ENCODE measurements at regions not wholly inside any gene's neighbourhood (a gene's known extent, or its start where the extent isn't known, plus 50 kb on each side); places are given as distances from the start of the nearest gene placed in this dataset.

DNA sequence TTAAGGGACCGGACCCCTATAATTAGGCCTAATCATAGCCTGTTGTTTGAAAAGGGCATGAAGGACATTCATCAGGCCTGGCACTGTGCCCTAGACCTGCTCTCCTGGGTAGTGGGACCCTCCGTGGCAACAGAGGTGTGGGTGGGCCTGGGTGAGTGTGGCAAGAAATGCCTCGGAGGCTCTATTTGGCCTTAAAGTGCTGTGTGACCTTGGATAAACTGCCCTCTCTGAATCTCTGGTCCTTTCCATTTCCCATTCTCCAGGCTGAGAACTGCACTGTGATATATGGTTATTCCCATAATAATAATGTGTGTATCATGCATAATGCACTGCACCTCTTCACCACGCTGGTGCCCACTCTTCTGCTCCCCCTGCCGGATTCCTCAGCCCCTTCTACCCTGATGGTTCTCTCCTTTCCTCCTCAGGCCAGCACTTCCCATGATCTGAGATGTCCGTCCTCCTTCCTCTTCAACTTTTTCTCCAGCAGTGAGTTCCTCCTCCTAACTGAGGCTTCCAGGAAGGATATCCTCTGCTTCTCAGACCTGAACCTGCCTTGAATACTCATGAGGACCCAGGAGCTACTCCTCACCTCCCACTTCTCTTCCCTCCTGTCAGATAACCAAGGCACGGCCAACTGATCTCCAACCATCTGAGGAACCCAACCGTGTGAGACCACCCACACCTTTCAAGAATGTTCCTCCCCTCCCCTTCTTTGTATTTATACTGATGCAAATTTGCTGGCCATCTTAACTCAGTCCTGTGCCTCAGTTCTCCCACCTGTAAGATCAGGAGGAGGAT, 111.0 kb upstream of the PZP start:
- TF ChIP-seq, protein P1, sequence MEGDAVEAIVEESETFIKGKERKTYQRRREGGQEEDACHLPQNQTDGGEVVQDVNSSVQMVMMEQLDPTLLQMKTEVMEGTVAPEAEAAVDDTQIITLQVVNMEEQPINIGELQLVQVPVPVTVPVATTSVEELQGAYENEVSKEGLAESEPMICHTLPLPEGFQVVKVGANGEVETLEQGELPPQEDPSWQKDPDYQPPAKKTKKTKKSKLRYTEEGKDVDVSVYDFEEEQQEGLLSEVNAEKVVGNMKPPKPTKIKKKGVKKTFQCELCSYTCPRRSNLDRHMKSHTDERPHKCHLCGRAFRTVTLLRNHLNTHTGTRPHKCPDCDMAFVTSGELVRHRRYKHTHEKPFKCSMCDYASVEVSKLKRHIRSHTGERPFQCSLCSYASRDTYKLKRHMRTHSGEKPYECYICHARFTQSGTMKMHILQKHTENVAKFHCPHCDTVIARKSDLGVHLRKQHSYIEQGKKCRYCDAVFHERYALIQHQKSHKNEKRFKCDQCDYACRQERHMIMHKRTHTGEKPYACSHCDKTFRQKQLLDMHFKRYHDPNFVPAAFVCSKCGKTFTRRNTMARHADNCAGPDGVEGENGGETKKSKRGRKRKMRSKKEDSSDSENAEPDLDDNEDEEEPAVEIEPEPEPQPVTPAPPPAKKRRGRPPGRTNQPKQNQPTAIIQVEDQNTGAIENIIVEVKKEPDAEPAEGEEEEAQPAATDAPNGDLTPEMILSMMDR (IDR thresholded peaks at IDR 0.05), result no peak
- TF ChIP-seq POLR2A (IDR thresholded peaks at IDR 0.05), result no peak
